GM13976 (cell line): ENCODE measurements at regions not wholly inside any gene's neighbourhood (a gene's known extent, or its start where the extent isn't known, plus 50 kb on each side); places are given as distances from the start of the nearest gene placed in this dataset.

Experiments used
- DNase-seq: peaks from one replicate; pipeline ENCODE4 v3.0.0; 2012; ENCODE audit warnings: low spot score
- in situ Hi-C: fragments of 300-500 bp; cut with MboI; formaldehyde crosslinking; loops from one replicate; pipeline ENCODE4 v1.12.0; 2022; ENCODE audit warnings: low sequenced_read_pairs, mixed read lengths, inconsistent platforms; ENCODE audit not compliant: unreplicated experiment
- TF ChIP-seq, protein P1 (sequence below): IDR thresholded peaks from 2 replicates; pipeline ENCODE4 v1.5.1; 2012; ENCODE audit warnings: borderline replicate concordance, mild to moderate bottlenecking; ENCODE audit not compliant: insufficient read depth; ENCODE audit errors: extremely low read depth, missing control alignments, control extremely low read depth

DNA sequence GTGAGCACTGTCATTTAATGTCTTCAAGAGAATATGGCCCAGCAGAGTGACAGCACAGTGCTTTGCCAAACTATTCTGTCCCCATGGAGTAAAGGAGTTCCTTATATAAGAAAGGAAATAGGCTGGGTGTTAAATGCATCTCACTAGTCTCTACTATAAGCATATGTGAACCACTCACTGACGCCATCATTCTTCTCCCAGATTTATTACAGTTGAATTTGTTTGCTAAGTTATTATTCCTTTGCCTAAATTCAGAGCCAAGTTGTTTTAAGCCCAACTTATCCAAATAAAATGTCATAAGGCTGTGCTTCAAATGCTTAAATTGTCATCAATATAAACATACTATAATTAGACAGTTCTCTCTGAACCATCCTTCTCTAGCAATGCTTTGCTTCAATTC is 151.6 kb downstream of the KCNA5 start:
- in situ Hi-C loops: no loop called here
- TF ChIP-seq, protein P1, sequence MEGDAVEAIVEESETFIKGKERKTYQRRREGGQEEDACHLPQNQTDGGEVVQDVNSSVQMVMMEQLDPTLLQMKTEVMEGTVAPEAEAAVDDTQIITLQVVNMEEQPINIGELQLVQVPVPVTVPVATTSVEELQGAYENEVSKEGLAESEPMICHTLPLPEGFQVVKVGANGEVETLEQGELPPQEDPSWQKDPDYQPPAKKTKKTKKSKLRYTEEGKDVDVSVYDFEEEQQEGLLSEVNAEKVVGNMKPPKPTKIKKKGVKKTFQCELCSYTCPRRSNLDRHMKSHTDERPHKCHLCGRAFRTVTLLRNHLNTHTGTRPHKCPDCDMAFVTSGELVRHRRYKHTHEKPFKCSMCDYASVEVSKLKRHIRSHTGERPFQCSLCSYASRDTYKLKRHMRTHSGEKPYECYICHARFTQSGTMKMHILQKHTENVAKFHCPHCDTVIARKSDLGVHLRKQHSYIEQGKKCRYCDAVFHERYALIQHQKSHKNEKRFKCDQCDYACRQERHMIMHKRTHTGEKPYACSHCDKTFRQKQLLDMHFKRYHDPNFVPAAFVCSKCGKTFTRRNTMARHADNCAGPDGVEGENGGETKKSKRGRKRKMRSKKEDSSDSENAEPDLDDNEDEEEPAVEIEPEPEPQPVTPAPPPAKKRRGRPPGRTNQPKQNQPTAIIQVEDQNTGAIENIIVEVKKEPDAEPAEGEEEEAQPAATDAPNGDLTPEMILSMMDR: no peak
- DNase-seq: no peak

DNA sequence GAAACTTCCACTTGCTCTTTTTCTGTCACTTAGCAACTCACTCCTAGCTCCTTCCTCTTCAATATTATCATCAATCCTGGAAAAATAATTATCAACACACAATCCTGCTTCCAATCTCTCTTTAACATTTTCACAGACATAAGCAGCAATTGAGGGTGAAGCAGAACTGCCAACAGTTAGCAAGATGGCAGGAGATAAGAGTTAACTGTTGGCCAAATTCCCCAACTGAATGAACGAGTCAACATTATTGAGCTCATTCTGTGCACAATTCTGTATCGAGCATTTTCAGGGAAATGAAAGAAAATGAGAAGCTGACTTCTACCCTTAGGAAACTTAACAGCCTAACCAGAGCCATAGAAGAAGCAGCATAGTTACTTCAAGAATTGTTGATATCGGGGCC is 152.0 kb downstream of the KCNA5 start:
- TF ChIP-seq, protein P1: no peak
- DNase-seq: no peak
- in situ Hi-C loops: no loop called here

DNA sequence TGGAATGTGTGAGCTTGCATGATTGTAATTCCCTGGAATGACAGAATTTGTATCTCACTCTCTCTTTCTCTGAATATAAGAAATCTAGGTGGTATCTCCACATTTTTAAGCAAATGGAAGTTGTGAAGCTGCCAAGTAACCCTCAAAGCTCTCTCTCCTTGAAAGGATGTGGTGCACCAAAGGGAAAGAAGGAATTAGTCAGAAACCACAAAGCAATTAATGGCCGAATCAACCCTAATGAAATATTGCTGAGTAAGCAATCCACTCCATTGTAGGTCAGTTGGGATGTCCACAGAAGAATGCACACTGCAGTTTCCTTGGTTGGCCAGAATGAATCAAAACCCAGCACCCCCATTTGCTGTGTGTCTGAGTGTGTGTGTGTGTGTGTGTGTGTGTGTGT is 153.5 kb downstream of the KCNA5 start:
- in situ Hi-C loops: no loop called here
- DNase-seq: no peak
- TF ChIP-seq, protein P1: no peak

DNA sequence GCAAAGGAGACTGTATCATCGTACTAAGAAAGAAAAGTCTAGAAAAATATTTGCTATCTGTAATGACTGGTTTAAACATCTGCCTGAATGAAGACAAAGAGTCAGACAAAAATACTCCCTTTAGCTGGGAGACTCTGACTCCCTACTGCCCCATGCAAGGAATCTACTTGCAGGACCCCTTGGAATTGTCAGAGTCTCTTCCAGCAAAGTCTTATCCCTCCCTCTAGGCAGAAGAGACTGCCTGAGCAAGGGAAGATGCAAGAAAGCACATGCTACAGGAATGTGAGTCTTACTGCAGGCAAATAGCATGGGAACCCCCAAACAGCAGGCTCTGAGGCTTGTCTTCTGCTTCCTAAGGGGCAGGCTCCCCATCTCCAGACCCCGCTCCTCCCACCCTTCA is 154.0 kb downstream of the KCNA5 start:
- TF ChIP-seq, protein P1: no peak
- in situ Hi-C loops: no loop called here

DNA sequence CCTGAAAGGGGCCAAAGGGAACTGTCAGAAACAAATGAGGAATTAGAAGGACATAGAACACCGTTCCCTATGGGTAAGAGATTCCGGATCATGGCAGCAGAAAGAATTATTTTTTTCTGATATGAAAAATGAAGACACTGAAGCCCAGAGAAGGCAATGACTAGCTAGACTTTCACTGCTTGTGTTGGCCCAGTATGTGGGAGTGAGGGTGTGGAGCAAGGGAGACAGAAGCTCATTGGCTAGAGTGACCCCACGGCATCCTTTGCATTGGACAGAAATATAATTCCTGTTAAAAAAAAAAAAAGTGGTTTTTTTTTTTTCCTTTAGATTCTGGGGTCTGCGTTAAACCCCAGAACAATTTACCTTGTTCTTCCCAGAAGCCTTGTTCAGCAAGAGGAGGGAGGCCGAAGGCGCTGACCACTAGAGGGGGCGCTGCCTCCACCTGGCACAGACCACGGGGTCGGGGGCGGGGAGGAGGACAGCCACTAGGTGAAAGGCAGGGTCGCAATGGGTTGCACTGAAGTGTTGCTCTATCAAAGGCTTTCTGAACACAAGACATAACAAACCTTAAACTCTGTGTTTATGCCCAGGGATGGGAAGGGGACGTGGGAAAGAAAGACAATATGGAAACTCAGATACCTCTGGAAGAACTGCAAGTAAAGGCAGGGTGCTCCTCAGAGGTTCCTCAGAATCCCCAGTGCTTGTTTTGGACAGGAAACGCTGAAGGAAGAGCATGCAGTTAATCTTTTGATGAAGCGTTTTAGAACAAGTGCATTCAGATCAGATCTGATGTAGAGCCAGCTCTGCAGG is 156.8 kb downstream of the KCNA5 start:
- TF ChIP-seq, protein P1: peak; percentile 64
- DNase-seq: peak; percentile 57

More for the DNA sequence above, 154.0 kb downstream of the KCNA5 start:
- no peak for DNase-seq

DNA sequence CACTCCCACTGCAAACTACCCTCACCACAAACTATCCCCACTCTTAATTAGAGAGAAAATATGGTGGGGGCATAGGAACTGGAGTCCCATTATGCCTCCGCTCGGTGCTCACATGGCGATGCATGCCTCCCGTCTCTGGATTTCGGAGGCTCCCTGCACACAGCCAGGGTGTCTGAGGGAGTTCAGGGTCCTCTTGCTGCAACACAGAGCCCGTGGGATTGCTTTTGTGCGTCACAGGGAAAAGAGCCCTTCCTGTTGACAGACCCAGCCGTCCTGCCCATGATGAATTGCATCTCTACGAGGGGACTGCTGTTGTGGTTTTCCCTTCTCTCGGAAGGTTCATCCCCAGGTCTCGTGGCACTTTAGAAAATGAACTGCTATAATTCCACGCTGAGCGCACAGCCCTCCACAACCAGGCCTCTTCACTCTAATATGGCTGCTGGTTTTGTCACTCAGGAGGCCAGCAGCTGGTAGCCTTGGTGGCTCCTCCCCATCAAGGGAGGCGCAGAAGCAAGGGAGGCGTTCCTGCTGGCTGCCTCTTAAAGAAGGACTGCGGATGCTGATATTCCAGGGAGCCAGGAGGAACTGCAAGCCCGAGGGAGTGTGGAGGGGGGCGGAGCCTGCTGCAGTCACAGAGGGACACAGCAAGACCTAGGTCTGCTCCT is 158.0 kb downstream of the KCNA5 start:
- in situ Hi-C loops: no loop called here
- no peak for DNase-seq
- TF ChIP-seq, protein P1: no peak

More for the DNA sequence above, 156.8 kb downstream of the KCNA5 start:
- in situ Hi-C loops: no loop called here
